ENCODE measurements at regions not wholly inside any gene's neighbourhood (a gene's known extent, or its start where the extent isn't known, plus 50 kb on each side); places are given as distances from the start of the nearest gene placed in this dataset.

- no peak overlapping the region for H3K4me2 ChIP-seq (replicated peaks; ENCODE audit: low read depth, low read length, poor library complexity, severe bottlenecking)
- no peaks in the 10 kb centered on the region for H3K79me2 ChIP-seq (ENCODE audit: control insufficient read depth, insufficient read depth, low read length)
- H3K4me1 ChIP-seq (ENCODE audit: control insufficient read depth in 2 of 2, insufficient read depth in 2 of 2, low read length in 2 of 2): no peaks in the 10 kb centered on the region
- ChIA-PET CTCF (no interaction called here), POLR2A (no interaction called here)
- ATAC-seq (ENCODE audit: low read depth) (no peak), DNase-seq (no peak)
- H2AFZ ChIP-seq (ENCODE audit: insufficient read depth, low read depth, low read length, poor library complexity, severe bottlenecking): no peak overlapping the region
- Mint-ChIP-seq H3K4me1 (no peaks in the 10 kb centered on the region), H3K27me3 (peaks cover 50% of the 10 kb centered on the region), H3K27ac (no peak overlapping the region), H3K4me3 (no peak overlapping the region), H3K9me3 (ENCODE audit: insufficient read depth) (no peaks in the 10 kb centered on the region)
- no peaks in the 10 kb centered on the region for H4K20me1 ChIP-seq (ENCODE audit: control insufficient read depth, insufficient read depth, low read length, poor library complexity, severe bottlenecking)
- H3K4me3 ChIP-seq (ENCODE audit: control extremely low read depth in 1 of 5, extremely low read depth in 1 of 5, insufficient read depth in 1 of 5, low read depth in 2 of 5, low read length in 4 of 5): no peak overlapping the region
- no peak for TF ChIP-seq EZH2 (IDR thresholded peaks at IDR 0.05; ENCODE audit: borderline replicate concordance, insufficient read depth, low read depth, low read length, poor library complexity, severe bottlenecking)
- no peak for TF ChIP-seq CTCF (IDR thresholded peaks at IDR 0.05)
- no peaks in the 10 kb centered on the region for H3K9me3 ChIP-seq (ENCODE audit: control extremely low read depth in 1 of 3, control insufficient read depth in 2 of 3, insufficient read depth in 1 of 3, low read length in 2 of 3)
- H3K9ac ChIP-seq (ENCODE audit: low read length): no peak overlapping the region
- peaks cover 0 to 3% (median 0%) of the 10 kb centered on the region in 4 experiments for H3K27me3 ChIP-seq (replicated peaks in 1 of 4; ENCODE audit: control extremely low read depth in 1 of 4, control insufficient read depth in 3 of 4, insufficient read depth in 4 of 4, low read length in 3 of 4)
- WGBS (ENCODE audit: insufficient coverage): 67% methylated on average over 1 of the region's 1 CpG
- intact Hi-C loops (cut with micrococcal nuclease): no loop called here
- no peak overlapping the region for H3K27ac ChIP-seq (ENCODE audit: low read length in 2 of 2)
- no peaks in the 10 kb centered on the region for H3K36me3 ChIP-seq (replicated peaks in 1 of 2; ENCODE audit: control extremely low read depth in 1 of 2, control insufficient read depth in 1 of 2, extremely low read depth in 1 of 2, insufficient read depth in 2 of 2, low read length in 1 of 2)
These were observed 112.2 kb upstream of the GJB5 start for GRCh38 chr1:34642679-34643078.

GRCh38 chr1:34645109-34645688 lies 109.6 kb upstream of the GJB5 start:
- ChIA-PET CTCF (no interaction called here), POLR2A (no interaction called here)
- no peaks in the 10 kb centered on the region for H3K79me2 ChIP-seq (ENCODE audit: control insufficient read depth, insufficient read depth, low read length)
- no peaks in the 10 kb centered on the region for H3K4me1 ChIP-seq (ENCODE audit: control insufficient read depth in 2 of 2, insufficient read depth in 2 of 2, low read length in 2 of 2)
- H3K4me2 ChIP-seq (replicated peaks; ENCODE audit: low read depth, low read length, poor library complexity, severe bottlenecking): no peak overlapping the region
- H3K9me3 ChIP-seq (ENCODE audit: control extremely low read depth in 1 of 3, control insufficient read depth in 2 of 3, insufficient read depth in 1 of 3, low read length in 2 of 3): no peaks in the 10 kb centered on the region
- H3K27me3 ChIP-seq (replicated peaks in 1 of 4; ENCODE audit: control extremely low read depth in 1 of 4, control insufficient read depth in 3 of 4, insufficient read depth in 4 of 4, low read length in 3 of 4): peaks cover 0 to 9% (median 2%) of the 10 kb centered on the region in 4 experiments
- no peak overlapping the region for H3K4me3 ChIP-seq (ENCODE audit: control extremely low read depth in 1 of 5, extremely low read depth in 1 of 5, insufficient read depth in 1 of 5, low read depth in 2 of 5, low read length in 4 of 5)
- Mint-ChIP-seq H3K27me3 (peaks cover 55% of the 10 kb centered on the region), H3K27ac (no peak overlapping the region), H3K9me3 (ENCODE audit: insufficient read depth) (no peaks in the 10 kb centered on the region), H3K4me3 (no peak overlapping the region), H3K4me1 (no peaks in the 10 kb centered on the region)
- no peak for ATAC-seq (ENCODE audit: low read depth)
- WGBS (ENCODE audit: insufficient coverage): 16% methylated on average over 5 of the region's 7 CpGs
- TF ChIP-seq CTCF (IDR thresholded peaks at IDR 0.05): no peak
- H2AFZ ChIP-seq (ENCODE audit: insufficient read depth, low read depth, low read length, poor library complexity, severe bottlenecking): no peak overlapping the region
- no peak overlapping the region for H3K9ac ChIP-seq (ENCODE audit: low read length)
- intact Hi-C loops (cut with micrococcal nuclease): no loop called here
- no peak for DNase-seq
- H4K20me1 ChIP-seq (ENCODE audit: control insufficient read depth, insufficient read depth, low read length, poor library complexity, severe bottlenecking): no peaks in the 10 kb centered on the region
- no peaks in the 10 kb centered on the region for H3K36me3 ChIP-seq (replicated peaks in 1 of 2; ENCODE audit: control extremely low read depth in 1 of 2, control insufficient read depth in 1 of 2, extremely low read depth in 1 of 2, insufficient read depth in 2 of 2, low read length in 1 of 2)
- H3K27ac ChIP-seq (ENCODE audit: low read length in 2 of 2): no peak overlapping the region

All from B cell (primary cell).